ENCODE measurements at regions not wholly inside any gene's neighbourhood (a gene's known extent, or its start where the extent isn't known, plus 50 kb on each side); places are given as distances from the start of the nearest gene placed in this dataset.

DNA sequence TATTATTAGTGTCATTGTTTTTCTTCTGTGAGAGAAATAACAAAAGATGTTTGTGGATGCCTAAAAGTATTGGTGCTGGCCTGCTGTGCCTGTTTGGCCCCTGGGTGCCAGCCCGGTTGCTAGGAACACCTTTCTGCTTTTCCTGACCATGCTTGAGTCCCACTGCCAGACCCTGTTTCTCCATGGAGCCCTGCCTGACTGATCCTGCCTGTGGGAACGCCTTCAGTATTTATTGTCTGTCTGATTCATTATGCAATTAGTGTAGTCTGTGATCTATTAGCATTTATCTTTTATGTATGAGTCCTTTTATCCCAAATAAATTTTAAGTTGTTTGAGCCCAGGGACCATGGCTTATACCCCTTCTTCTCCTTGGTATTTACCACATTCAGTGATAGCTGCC, 98.6 kb upstream of the MPPED2 start (continued):
- TF ChIP-seq, protein P1, sequence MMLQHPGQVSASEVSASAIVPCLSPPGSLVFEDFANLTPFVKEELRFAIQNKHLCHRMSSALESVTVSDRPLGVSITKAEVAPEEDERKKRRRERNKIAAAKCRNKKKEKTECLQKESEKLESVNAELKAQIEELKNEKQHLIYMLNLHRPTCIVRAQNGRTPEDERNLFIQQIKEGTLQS (IDR thresholded peaks at IDR 0.05): no peak
- no peak for TF ChIP-seq RXRA (IDR thresholded peaks at IDR 0.05)

GRCh38 chr11:30683176-30683575, 97.0 kb upstream of the MPPED2 start:
- H3K27me3 ChIP-seq (ENCODE audit: control insufficient read depth in 4 of 4, insufficient read depth in 4 of 4, low read length in 3 of 4): no peaks in the 10 kb centered on the region
- no peak overlapping the region for H3K4me3 ChIP-seq (ENCODE audit: low read depth in 1 of 3, low read length in 3 of 3)
- no peaks in the 10 kb centered on the region for H3K36me3 ChIP-seq (ENCODE audit: control insufficient read depth in 4 of 4, insufficient read depth in 3 of 4, low read depth in 1 of 4, low read length in 3 of 4)
- 53% methylated on average over 1 of the region's 1 CpG for WGBS
- H3K9me3 ChIP-seq (ENCODE audit: control insufficient read depth in 4 of 4, low read length in 3 of 4): no peaks in the 10 kb centered on the region
- no peak for DNase-seq (ENCODE audit: low spot score)
- H3K27ac ChIP-seq (ENCODE audit: low read depth in 1 of 2, low read length in 2 of 2): no peak overlapping the region
- H3K9ac ChIP-seq (ENCODE audit: low read depth in 1 of 2, low read length in 2 of 2): no peak overlapping the region
- H3K4me1 ChIP-seq (ENCODE audit: control insufficient read depth in 4 of 4, insufficient read depth in 4 of 4, low read length in 3 of 4): no peaks in the 10 kb centered on the region
- TF ChIP-seq TAF1 (conservative IDR thresholded peaks at IDR 0.05) (no peak), ZBTB33 (IDR thresholded peaks at IDR 0.05) (no peak), GABPA (IDR thresholded peaks at IDR 0.05 in 1 of 2, conservative IDR thresholded peaks at IDR 0.05 in 1 of 2) (no peak), RXRA (IDR thresholded peaks at IDR 0.05) (no peak), SP1 (IDR thresholded peaks at IDR 0.05) (no peak), FOXA2 (IDR thresholded peaks at IDR 0.05) (no peak), HNF4G (IDR thresholded peaks at IDR 0.05) (no peak), FOXA1 (IDR thresholded peaks at IDR 0.05) (no peak), EGR1 (IDR thresholded peaks at IDR 0.05; ENCODE audit: low read depth in 2 of 2) (no peak), YY1 (IDR thresholded peaks at IDR 0.05) (no peak), HNF4A (conservative IDR thresholded peaks at IDR 0.05) (no peak), NR2F2 (IDR thresholded peaks at IDR 0.05) (no peak)
- TF ChIP-seq, protein P1 (IDR thresholded peaks at IDR 0.05): no peak

DNA sequence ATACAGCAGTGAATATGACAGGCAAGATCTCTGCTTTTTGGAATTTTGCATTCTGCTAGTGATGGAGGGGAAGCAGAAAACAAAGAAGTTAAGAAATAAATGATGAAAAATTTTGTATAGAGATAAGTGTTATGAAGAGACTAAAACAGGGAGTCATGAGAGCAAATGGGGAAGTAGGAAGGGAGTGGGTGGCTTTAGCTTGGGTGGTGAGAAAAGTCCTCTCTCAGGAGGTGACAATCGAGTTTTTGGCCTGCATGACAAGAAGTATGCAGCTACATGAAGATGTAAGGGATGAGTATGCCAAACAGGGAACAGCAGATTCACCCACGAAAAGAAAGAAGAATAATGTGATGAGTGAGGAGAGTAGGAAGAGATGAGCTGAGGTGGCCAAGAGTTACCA, 80.7 kb upstream of the MPPED2 start:
- H3K27ac ChIP-seq (ENCODE audit: low read depth in 1 of 2, low read length in 2 of 2): no peak overlapping the region
- no peak overlapping the region for H3K4me3 ChIP-seq (ENCODE audit: low read depth in 1 of 3, low read length in 3 of 3)
- no peaks in the 10 kb centered on the region for H3K4me1 ChIP-seq (ENCODE audit: control insufficient read depth in 4 of 4, insufficient read depth in 4 of 4, low read length in 3 of 4)
- peaks cover 0 to 3% (median 2%) of the 10 kb centered on the region in 4 donors for H3K9me3 ChIP-seq (ENCODE audit: control insufficient read depth in 4 of 4, low read length in 3 of 4)
- no peak for DNase-seq (ENCODE audit: low spot score)
- H3K27me3 ChIP-seq (ENCODE audit: control insufficient read depth in 4 of 4, insufficient read depth in 4 of 4, low read length in 3 of 4): no peaks in the 10 kb centered on the region
- H3K9ac ChIP-seq (ENCODE audit: low read depth in 1 of 2, low read length in 2 of 2): no peak overlapping the region
- H3K36me3 ChIP-seq (ENCODE audit: control insufficient read depth in 4 of 4, insufficient read depth in 3 of 4, low read depth in 1 of 4, low read length in 3 of 4): no peaks in the 10 kb centered on the region
- TF ChIP-seq NR2F2 (IDR thresholded peaks at IDR 0.05) (no peak), EGR1 (IDR thresholded peaks at IDR 0.05; ENCODE audit: low read depth in 2 of 2) (no peak), MAX (IDR thresholded peaks at IDR 0.05) (no peak), ZBTB33 (IDR thresholded peaks at IDR 0.05) (no peak), REST (IDR thresholded peaks at IDR 0.05) (no peak), GABPA (IDR thresholded peaks at IDR 0.05 in 1 of 2, conservative IDR thresholded peaks at IDR 0.05 in 1 of 2) (no peak), FOXA2 (IDR thresholded peaks at IDR 0.05) (no peak), RAD21 (IDR thresholded peaks at IDR 0.05) (no peak), FOXA1 (IDR thresholded peaks at IDR 0.05) (no peak), HNF4A (conservative IDR thresholded peaks at IDR 0.05) (no peak), JUND (IDR thresholded peaks at IDR 0.05) (no peak), RXRA (IDR thresholded peaks at IDR 0.05) (no peak), YY1 (IDR thresholded peaks at IDR 0.05) (no peak), TAF1 (conservative IDR thresholded peaks at IDR 0.05) (no peak), SP1 (IDR thresholded peaks at IDR 0.05) (no peak), HNF4G (IDR thresholded peaks at IDR 0.05) (no peak)
- TF ChIP-seq, protein P1 (IDR thresholded peaks at IDR 0.05): no peak
- TF ChIP-seq, protein P2, sequence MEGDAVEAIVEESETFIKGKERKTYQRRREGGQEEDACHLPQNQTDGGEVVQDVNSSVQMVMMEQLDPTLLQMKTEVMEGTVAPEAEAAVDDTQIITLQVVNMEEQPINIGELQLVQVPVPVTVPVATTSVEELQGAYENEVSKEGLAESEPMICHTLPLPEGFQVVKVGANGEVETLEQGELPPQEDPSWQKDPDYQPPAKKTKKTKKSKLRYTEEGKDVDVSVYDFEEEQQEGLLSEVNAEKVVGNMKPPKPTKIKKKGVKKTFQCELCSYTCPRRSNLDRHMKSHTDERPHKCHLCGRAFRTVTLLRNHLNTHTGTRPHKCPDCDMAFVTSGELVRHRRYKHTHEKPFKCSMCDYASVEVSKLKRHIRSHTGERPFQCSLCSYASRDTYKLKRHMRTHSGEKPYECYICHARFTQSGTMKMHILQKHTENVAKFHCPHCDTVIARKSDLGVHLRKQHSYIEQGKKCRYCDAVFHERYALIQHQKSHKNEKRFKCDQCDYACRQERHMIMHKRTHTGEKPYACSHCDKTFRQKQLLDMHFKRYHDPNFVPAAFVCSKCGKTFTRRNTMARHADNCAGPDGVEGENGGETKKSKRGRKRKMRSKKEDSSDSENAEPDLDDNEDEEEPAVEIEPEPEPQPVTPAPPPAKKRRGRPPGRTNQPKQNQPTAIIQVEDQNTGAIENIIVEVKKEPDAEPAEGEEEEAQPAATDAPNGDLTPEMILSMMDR (IDR thresholded peaks at IDR 0.05; ENCODE audit: low read depth, low read length, missing input control): no peak
- 62% methylated on average over 2 of the region's 2 CpGs for WGBS

Measured in liver (tissue), 8 donors.